ENCODE measurements at regions not wholly inside any gene's neighbourhood (a gene's known extent, or its start where the extent isn't known, plus 50 kb on each side); places are given as distances from the start of the nearest gene placed in this dataset.

DNA sequence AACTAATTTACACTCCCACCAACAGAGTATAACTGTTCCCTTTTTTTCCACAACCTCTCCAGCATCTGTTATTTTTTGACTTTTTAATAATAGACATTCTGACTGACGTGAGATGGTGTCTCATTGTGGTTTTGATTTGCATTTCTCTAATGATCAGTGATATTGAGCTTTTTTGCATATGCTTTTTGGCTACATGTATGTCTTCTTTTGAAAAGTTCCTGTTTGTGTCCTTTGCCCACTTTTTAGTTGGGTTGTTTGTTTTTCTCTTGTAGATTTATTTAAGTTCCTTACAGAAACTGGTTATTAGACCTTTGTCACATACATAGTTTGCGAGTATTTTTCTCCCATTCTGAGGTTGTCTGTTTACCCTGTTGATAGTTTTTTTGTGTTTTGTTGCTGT is 375.2 kb downstream of the MATN1 start:
- no peak for DNase-seq (ENCODE audit: extremely low spot score)
- CTCF ChIA-PET: no interaction called here
- POLR2A ChIA-PET: no interaction called here

DNA sequence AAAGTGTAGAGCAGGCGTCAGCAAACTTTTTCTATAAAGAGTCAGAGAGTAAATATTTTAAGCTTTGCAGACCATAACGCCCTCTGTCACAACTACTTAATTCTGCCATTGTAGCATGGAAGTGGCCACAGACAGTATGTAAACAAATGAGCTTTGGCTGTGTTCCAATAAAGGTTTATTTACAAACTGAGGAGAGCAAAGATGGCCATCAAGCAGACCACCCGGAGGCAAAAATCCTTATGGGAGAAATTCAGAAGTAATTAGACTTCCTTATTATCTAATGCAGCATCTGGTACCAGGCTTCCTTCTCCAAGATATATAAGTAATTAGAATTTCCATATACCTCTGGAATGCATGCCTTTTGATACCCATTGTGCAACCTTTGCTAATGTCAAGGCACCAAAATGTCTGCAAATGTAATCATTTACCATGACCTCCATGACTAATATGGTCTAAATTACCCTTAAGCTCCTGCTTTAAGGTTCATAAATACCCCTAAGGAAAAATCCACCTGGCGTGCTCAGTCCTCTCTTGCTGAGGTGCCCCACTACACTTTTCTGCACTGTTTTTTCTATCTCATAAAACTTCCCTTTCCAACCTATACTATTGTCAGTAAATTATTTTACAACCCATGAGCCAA is 377.8 kb downstream of the MATN1 start:
- TF ChIP-seq HDGF (IDR thresholded peaks at IDR 0.05; ENCODE audit: borderline replicate concordance): no peak
- no peak for TF ChIP-seq ARNT (IDR thresholded peaks at IDR 0.05)
- TF ChIP-seq FOXA1 (IDR thresholded peaks at IDR 0.05): no peak
- no peak for TF ChIP-seq L3MBTL2 (conservative IDR thresholded peaks at IDR 0.05)
- TF ChIP-seq FOXM1 (IDR thresholded peaks at IDR 0.05; ENCODE audit: borderline replicate concordance): no peak
- TF ChIP-seq TARDBP (IDR thresholded peaks at IDR 0.05): no peak
- TF ChIP-seq NFRKB (IDR thresholded peaks at IDR 0.05): no peak
- TF ChIP-seq SUZ12 (IDR thresholded peaks at IDR 0.05): no peak
- no peak for TF ChIP-seq ZNF384 (IDR thresholded peaks at IDR 0.05)
- no peak for TF ChIP-seq FOXK2 (IDR thresholded peaks at IDR 0.05)
- ChIA-PET POLR2A (no interaction called here), CTCF (interaction anchor here (0.6 kb wide), 1 partner anchor 1439 kb away, joined by 5 read pairs; no protein-coding TSS in a partner anchor)
- DNase-seq (ENCODE audit: extremely low spot score): no peak

More for the DNA sequence above, 375.2 kb downstream of the MATN1 start:
- no peak for TF ChIP-seq FOXA1 (IDR thresholded peaks at IDR 0.05)
- TF ChIP-seq HDGF (IDR thresholded peaks at IDR 0.05; ENCODE audit: borderline replicate concordance): no peak
- TF ChIP-seq FOXM1 (IDR thresholded peaks at IDR 0.05; ENCODE audit: borderline replicate concordance): no peak
- TF ChIP-seq FOXK2 (IDR thresholded peaks at IDR 0.05): no peak
- TF ChIP-seq CTBP1 (IDR thresholded peaks at IDR 0.05; ENCODE audit: borderline replicate concordance): no peak
- TF ChIP-seq SUZ12 (IDR thresholded peaks at IDR 0.05): no peak
- no peak for TF ChIP-seq BHLHE40 (IDR thresholded peaks at IDR 0.05; ENCODE audit: borderline replicate concordance)
- no peak for TF ChIP-seq TARDBP (IDR thresholded peaks at IDR 0.05)
- TF ChIP-seq, protein P1, sequence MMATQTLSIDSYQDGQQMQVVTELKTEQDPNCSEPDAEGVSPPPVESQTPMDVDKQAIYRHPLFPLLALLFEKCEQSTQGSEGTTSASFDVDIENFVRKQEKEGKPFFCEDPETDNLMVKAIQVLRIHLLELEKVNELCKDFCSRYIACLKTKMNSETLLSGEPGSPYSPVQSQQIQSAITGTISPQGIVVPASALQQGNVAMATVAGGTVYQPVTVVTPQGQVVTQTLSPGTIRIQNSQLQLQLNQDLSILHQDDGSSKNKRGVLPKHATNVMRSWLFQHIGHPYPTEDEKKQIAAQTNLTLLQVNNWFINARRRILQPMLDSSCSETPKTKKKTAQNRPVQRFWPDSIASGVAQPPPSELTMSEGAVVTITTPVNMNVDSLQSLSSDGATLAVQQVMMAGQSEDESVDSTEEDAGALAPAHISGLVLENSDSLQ (IDR thresholded peaks at IDR 0.05): no peak
- TF ChIP-seq ZNF384 (IDR thresholded peaks at IDR 0.05): no peak
- no peak for TF ChIP-seq NFRKB (IDR thresholded peaks at IDR 0.05)
- no peak for TF ChIP-seq ARNT (IDR thresholded peaks at IDR 0.05)
- TF ChIP-seq LEF1 (IDR thresholded peaks at IDR 0.05; ENCODE audit: borderline replicate concordance): no peak
- no peak for TF ChIP-seq L3MBTL2 (conservative IDR thresholded peaks at IDR 0.05)
- no peak for TF ChIP-seq ELF4 (IDR thresholded peaks at IDR 0.05)
- TF ChIP-seq SP1 (IDR thresholded peaks at IDR 0.05): no peak

DNA sequence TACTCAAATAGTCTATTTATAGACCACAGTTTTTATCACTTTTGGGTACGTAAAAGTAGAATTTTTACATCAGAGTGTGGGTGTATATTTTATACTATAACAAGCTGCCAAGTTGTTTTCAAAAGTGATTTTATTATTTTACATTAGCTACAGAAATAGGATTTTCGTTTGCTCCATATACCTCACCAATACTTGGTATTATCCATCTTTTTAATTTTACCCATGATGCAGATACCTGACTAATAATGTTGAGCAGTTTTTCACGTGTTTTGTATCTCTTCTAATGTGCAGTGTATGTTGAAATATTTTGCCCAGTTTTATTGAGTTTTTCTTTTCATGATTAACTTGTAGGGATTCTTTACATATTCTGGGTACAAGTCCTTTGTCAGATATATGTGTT is 379.8 kb downstream of the MATN1 start:
- DNase-seq (ENCODE audit: extremely low spot score): no peak
- ChIA-PET CTCF (no interaction called here), POLR2A (no interaction called here)
- TF ChIP-seq ELF4 (IDR thresholded peaks at IDR 0.05) (no peak), HDGF (IDR thresholded peaks at IDR 0.05; ENCODE audit: borderline replicate concordance) (no peak), BHLHE40 (IDR thresholded peaks at IDR 0.05; ENCODE audit: borderline replicate concordance) (no peak), L3MBTL2 (conservative IDR thresholded peaks at IDR 0.05) (no peak), SUZ12 (IDR thresholded peaks at IDR 0.05) (no peak), CTBP1 (IDR thresholded peaks at IDR 0.05; ENCODE audit: borderline replicate concordance) (no peak), FOXM1 (IDR thresholded peaks at IDR 0.05; ENCODE audit: borderline replicate concordance) (no peak), FOXK2 (IDR thresholded peaks at IDR 0.05) (no peak), TARDBP (IDR thresholded peaks at IDR 0.05) (no peak), LEF1 (IDR thresholded peaks at IDR 0.05; ENCODE audit: borderline replicate concordance) (no peak)
- TF ChIP-seq, protein P1 (IDR thresholded peaks at IDR 0.05): no peak

DNA sequence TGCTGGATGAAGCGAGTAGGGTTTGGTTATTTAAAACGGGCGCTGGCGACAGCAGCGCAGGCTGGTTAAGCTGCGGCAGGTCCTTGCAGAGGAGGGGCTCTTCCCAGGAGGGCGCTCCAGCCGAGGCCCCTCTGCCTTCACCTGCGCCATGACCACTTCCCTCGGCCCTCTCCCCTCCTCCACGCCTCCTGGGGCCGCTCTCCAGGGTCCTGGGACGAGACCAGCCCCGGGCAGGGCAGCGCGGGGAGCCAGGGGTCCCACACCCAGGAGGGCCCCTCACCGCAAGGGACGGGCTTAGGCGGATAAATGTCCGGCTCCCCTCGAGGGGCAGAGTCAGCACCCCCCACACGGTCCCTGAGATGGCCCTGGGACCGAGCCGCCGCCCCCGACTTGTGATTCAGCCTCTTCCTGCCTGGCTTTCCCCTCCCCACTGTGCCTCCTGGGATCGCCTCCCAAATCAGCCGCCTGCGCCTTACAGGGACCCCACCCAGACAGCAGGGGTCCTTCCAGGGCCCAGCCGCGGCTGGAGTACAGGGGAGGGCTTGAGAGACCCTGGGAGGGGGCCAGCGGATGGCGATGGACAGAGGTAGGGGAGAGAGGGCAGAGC is 380.7 kb downstream of the MATN1 start:
- TF ChIP-seq HDGF (IDR thresholded peaks at IDR 0.05; ENCODE audit: borderline replicate concordance) (no peak), ARNT (IDR thresholded peaks at IDR 0.05) (no peak), ZNF384 (IDR thresholded peaks at IDR 0.05) (no peak), NFRKB (IDR thresholded peaks at IDR 0.05) (no peak), TARDBP (IDR thresholded peaks at IDR 0.05) (no peak), ELF4 (IDR thresholded peaks at IDR 0.05) (no peak), CTBP1 (IDR thresholded peaks at IDR 0.05; ENCODE audit: borderline replicate concordance) (no peak)
- CTCF ChIA-PET: no interaction called here
- DNase-seq (ENCODE audit: extremely low spot score): no peak
- POLR2A ChIA-PET: no interaction called here

DNA sequence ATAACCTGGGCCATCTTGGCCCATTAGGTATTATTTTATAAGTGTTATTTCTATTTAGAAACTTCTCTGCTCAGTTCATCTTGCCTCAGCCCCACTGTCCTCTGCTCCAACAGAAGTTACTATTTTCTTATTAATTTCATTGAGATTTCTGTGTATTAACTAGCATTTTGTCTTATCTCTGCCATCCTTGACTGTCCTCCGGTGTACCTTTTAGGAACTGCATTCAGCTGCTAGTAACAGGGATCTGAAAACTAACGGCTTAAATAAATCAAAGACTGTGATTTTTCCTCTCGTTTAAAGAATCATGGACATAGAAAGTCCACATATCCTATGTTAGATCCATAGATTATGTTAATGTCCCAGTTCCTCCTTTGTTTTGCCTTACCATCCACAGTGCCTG is 382.5 kb downstream of the MATN1 start:
- DNase-seq (ENCODE audit: extremely low spot score): no peak
- CTCF ChIA-PET: no interaction called here

DNA sequence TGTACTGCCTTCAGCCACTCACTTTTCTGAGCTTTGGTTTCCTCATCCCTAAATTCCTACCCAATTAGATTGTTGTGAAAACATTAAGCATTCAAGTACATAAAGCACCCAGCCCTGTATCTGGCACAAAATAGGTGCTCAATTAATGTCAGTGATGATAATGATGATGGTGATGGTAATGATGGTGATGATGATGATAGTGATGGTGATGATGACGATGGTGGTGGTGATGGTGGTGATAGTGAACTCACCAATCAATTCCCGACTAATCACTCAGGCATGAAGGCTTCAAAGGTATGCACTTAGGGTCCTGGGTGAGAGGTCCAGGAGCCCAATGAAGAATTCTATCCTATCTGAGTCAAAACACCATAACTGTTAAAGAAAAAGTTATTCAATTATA is 383.5 kb downstream of the MATN1 start:
- POLR2A ChIA-PET: no interaction called here

More for the DNA sequence above, 382.5 kb downstream of the MATN1 start:
- POLR2A ChIA-PET: no interaction called here
- no peak for TF ChIP-seq TARDBP (IDR thresholded peaks at IDR 0.05)
- TF ChIP-seq NFRKB (IDR thresholded peaks at IDR 0.05): no peak
- no peak for TF ChIP-seq LEF1 (IDR thresholded peaks at IDR 0.05; ENCODE audit: borderline replicate concordance)
- no peak for TF ChIP-seq SP1 (IDR thresholded peaks at IDR 0.05)
- no peak for TF ChIP-seq SUZ12 (IDR thresholded peaks at IDR 0.05)
- no peak for TF ChIP-seq FOXA1 (IDR thresholded peaks at IDR 0.05)
- no peak for TF ChIP-seq BHLHE40 (IDR thresholded peaks at IDR 0.05; ENCODE audit: borderline replicate concordance)
- no peak for TF ChIP-seq FOXK2 (IDR thresholded peaks at IDR 0.05)
- TF ChIP-seq ELF4 (IDR thresholded peaks at IDR 0.05): no peak
- no peak for TF ChIP-seq HDGF (IDR thresholded peaks at IDR 0.05; ENCODE audit: borderline replicate concordance)

More for the DNA sequence above, 383.5 kb downstream of the MATN1 start:
- DNase-seq (ENCODE audit: extremely low spot score): no peak
- CTCF ChIA-PET: no interaction called here
- TF ChIP-seq BHLHE40 (IDR thresholded peaks at IDR 0.05; ENCODE audit: borderline replicate concordance) (no peak), SUZ12 (IDR thresholded peaks at IDR 0.05) (no peak), NFRKB (IDR thresholded peaks at IDR 0.05) (no peak), FOXK2 (IDR thresholded peaks at IDR 0.05) (no peak), ELF4 (IDR thresholded peaks at IDR 0.05) (no peak), ARNT (IDR thresholded peaks at IDR 0.05) (no peak), CTBP1 (IDR thresholded peaks at IDR 0.05; ENCODE audit: borderline replicate concordance) (no peak), L3MBTL2 (conservative IDR thresholded peaks at IDR 0.05) (no peak), FOXA1 (IDR thresholded peaks at IDR 0.05) (no peak), HDGF (IDR thresholded peaks at IDR 0.05; ENCODE audit: borderline replicate concordance) (no peak), TARDBP (IDR thresholded peaks at IDR 0.05) (no peak), ZNF384 (IDR thresholded peaks at IDR 0.05) (no peak)
- TF ChIP-seq, protein P1 (IDR thresholded peaks at IDR 0.05): no peak
